Occipital lobe (tissue), 1 donor: ENCODE measurements at regions not wholly inside any gene's neighbourhood (a gene's known extent, or its start where the extent isn't known, plus 50 kb on each side); places are given as distances from the start of the nearest gene placed in this dataset.
"Not testable (repeated sequence)": the region's sequence is repeated elsewhere in the genome, so short reads cannot be mapped to it uniquely, and the experiment has no call there.

ENCODE experiments used
- DNase-seq: peaks from one replicate; lab custom pipeline; 2025; lab: John Stamatoyannopoulos, UW

DNA sequence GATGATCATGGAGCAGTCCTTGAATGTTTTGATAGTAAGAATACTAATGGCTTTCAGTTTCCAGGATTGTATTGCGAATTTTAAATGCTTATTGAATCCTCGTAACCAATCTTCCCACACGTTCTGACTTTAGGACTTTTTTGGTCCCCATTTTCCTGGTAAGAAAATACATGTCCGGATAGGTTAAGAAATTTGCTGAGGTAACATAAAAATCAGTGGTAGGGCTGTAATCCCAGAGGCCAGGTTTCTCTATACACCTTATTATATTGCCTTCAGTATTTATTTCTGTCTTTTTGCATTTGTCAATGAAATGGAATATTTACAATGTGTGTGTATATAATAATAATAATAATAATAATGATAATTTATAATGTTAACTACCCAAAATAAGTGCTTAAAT is 603.2 kb downstream of the TMEM182 start:
- DNase-seq = no peak

GRCh38 chr2:103367877-103368276 is 606.0 kb downstream of the TMEM182 start:
- DNase-seq = no peak

GRCh38 chr2:103383541-103383940 is 621.7 kb downstream of the TMEM182 start:
- DNase-seq = no peak

DNA sequence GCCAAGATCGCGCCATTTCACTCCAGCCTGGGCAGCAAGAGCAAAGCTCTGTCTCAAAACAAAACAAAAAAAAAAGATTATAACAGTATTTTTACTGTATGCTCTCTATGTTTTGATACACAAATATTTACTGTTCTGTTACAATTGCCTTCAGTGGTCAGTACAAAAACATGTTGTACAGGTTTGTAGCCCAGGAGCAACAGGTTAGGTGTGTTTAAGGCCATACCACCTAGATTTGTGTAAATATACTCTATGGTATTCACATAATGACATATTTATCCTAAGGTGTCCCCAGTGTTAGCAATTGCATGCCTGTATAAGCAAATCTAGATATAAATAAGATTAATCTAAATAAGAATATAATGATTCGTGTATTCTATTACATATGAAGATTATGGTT is 625.0 kb downstream of the TMEM182 start:
- no peak for DNase-seq

DNA sequence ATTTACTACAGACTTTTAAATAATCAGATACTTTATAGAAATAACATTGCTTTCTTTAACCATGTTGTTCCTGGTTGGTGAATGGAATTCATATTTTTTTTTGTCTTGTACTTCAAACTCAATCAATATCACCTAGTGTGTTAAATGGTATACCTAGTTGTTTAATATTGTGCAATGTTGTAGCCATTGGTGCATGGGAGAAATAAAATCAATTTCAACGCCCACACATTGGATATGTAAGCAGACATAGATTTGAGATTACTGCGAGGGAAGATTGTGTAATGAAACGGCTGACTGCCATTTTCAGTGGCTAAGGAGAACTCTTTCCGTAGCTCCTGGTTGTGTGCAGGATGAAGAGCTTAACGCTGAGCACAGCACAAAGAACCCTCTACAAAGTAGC is 626.1 kb downstream of the TMEM182 start:
- DNase-seq = no peak

DNA sequence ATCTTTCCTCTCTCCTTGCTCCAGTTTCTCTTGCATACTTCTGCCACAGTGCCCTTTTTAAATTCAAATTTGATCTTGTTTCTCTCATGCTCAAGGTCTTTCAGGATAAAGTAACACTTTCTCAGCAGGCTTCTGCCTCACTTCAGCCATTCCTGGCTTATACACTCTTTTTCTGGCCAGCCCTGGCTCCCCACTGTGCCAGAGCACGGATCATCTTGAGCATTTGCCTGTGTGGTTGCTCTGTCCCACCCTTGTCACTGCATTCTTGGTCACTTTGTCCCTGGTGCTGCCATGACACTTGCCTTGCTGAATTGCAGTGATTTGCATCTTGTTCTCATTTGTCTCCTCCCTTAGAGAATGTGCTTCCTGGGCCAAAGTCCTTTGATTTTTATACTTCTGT is 634.3 kb downstream of the TMEM182 start:
- DNase-seq = no peak

GRCh38 chr2:103401621-103402020 is 639.8 kb downstream of the TMEM182 start:
- DNase-seq = no peak

- DNase-seq = no peak
Observed at GRCh38 chr2:103402336-103402735, 640.5 kb downstream of the TMEM182 start.

DNA sequence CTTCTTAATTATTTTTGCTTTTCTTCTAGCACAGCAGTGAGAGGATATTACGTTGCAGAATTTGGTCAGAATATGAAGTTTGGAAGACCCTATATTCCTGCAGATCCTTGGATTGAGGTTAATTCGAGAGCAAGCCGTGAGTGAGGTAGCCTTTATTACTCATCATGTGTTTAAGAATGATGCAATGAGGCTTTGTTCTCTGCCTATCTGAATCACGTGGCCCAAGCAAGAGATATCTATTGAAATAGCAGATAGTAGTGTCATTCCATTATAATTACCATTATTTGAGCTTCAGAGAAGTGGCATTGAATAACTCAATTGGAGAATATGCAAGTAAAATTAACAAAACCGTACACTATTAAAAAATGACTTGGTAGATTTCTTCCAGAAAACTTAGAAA is 641.1 kb downstream of the TMEM182 start:
- no peak for DNase-seq

DNA sequence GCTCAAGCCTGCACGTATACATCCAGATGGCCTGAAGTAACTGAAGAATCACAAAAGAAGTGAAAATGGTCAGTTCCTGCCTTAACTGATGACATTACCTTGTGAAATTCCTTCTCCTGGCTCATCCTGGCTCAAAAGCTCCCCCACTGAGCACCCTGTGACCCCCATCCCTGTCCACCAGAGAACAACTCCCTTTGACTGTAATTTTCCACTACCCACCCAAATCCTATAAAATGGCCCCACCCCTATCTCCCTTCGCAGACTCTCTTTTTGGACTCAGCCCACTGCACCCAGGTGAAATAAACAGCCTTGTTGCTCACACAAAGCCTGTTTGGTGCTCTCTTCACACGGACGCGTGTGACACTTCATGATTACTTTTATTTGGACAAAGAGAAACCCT is 641.6 kb downstream of the TMEM182 start:
- DNase-seq = not testable (repeated sequence)

- no peak for DNase-seq
Observed at GRCh38 chr2:103410221-103410620, 648.4 kb downstream of the TMEM182 start.

DNA sequence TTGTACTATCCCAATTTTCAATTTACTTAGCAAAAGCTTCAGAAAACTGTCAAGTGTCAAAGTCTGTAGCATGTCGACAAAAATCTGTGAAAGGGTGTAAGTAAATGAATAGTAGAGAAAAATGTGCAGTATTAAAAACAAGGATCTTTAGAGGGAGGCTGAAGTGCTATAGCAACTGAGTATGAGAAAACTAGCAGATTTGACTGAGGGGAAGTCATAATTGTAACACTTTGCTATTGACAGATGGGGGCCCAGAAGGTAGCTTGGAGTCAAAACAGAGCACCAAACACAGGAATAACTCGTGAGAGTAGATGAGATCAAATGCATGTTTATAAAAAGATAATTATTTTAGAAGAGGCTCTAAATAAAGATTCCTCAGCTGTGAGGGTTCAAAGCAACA is 657.7 kb downstream of the TMEM182 start:
- DNase-seq = no peak

GRCh38 chr2:103423100-103423499 is 661.3 kb downstream of the TMEM182 start:
- no peak for DNase-seq

- DNase-seq = no peak
Observed at GRCh38 chr2:103427567-103427966, 665.7 kb downstream of the TMEM182 start.

- DNase-seq = no peak
Observed at GRCh38 chr2:103430191-103430590, 668.4 kb downstream of the TMEM182 start.

- DNase-seq = no peak
Observed at GRCh38 chr2:103435010-103435409, 673.2 kb downstream of the TMEM182 start.

GRCh38 chr2:103437161-103437560 is 675.3 kb downstream of the TMEM182 start:
- DNase-seq = no peak

- no peak for DNase-seq
Observed at GRCh38 chr2:103445347-103445746, 683.5 kb downstream of the TMEM182 start.

DNA sequence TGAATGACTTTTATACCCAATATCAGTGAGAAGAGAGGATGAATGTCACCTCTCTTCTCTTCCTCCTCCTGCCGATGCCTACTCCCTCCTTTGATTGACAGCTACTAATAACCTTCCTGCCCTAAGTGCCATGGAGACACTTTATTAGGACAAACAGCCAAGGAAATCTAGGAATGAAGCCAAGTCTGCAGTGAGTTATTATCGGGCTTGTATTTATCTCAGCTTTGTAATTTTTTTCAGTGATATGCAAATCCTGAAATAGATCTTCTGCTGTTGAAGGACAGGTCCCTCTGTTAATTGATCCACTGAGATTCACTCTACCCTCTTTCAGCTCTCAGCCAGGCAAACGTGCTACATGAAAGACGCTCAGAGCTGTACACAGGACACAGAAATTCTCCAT is 686.7 kb downstream of the TMEM182 start:
- DNase-seq = no peak

DNA sequence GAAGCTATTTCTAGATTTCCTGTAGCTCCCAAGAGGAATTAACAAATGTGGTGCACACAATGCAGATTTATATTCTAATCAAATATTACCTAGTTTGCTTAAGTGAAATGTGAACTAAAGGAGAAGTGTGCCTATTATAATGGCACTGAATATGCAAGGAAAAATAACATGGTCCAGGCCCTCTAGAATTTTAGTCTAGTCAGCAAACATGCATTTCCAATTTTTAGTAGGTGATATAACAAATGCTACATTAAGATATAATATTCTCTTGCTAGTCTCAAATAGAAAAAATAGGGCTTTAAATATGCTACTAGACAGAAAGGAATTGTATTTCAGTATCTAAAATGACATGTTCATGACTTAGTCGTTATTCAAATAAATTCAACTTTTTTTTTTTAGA is 689.5 kb downstream of the TMEM182 start:
- DNase-seq = no peak

- DNase-seq = no peak
Observed at GRCh38 chr2:103459283-103459682, 697.5 kb downstream of the TMEM182 start.

GRCh38 chr2:103462101-103462500 is 700.3 kb downstream of the TMEM182 start:
- DNase-seq = no peak

DNA sequence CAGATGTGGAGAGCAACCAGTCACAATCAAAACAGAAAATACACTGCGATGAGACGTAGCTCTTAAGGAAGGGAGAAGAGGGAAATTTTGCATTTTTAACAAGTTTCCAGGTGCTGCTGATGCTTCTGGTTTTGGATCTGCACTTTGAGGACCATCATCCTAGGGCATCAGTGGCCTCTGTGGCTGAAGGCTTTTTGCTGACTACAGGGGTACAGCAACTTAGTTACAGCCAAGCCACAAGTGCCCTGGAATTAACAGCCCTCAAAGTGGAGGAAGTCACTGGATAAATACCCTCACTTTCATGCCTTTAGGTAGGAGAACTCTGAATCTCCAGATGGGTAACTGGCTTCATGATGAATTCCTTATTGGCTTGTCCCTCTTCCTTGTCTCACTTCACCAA is 700.9 kb downstream of the TMEM182 start:
- no peak for DNase-seq

GRCh38 chr2:103464831-103465230 is 703.0 kb downstream of the TMEM182 start:
- no peak for DNase-seq

DNA sequence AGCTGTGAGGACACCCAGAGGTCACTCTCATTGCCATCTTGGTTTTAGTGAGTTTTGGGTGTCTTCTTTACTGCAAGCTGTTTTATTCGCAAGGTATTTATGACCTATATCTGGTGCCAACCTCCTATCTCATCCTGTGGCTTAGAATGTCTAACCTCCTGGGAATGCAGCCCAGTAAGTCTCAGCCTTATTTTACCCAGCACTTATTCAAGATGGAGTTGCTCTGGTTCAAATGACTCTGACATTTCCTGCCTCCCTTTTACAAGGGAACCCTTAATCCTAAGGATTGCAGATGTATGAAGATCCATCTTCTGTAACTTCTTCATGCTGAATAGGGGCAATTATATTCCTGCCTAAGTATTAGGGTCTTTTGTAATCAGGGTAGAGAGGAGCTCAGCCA is 708.0 kb downstream of the TMEM182 start:
- no peak for DNase-seq
